K562 (cell line): ENCODE measurements at regions not wholly inside any gene's neighbourhood (a gene's known extent, or its start where the extent isn't known, plus 50 kb on each side); places are given as distances from the start of the nearest gene placed in this dataset.
A peak's percentile ranks its signal among the peaks of the same experiment; 100 is the strongest.

Experiments used
- BMI1 ChIP-seq: fragments of 150-350 bp; IDR thresholded peaks from 2 replicates; pipeline ENCODE4 v1.6.1; 2014; ENCODE audit warnings: low read length
- CC2D1A ChIP-seq: fragments of 450-650 bp; IDR thresholded peaks from 2 replicates; pipeline ENCODE4 v1.6.1; 2017; ENCODE audit warnings: mild to moderate bottlenecking
- CGGBP1 ChIP-seq: fragments of 250-450 bp; sonication (Bioruptor Pico); IDR thresholded peaks from 2 replicates; pipeline ENCODE4 v1.9.0; 2021; ENCODE audit warnings: mild to moderate bottlenecking
- CHD2 ChIP-seq: IDR thresholded peaks from 2 replicates; pipeline ENCODE4 v1.6.1; 2011; ENCODE audit warnings: low read depth, low read length
- DIDO1 ChIP-seq: fragments of 450-650 bp; IDR thresholded peaks from 2 replicates; pipeline ENCODE4 v1.6.1; 2016; ENCODE audit warnings: low read depth, missing biosample characterization, missing genetic modification characterization
- HDAC3 ChIP-seq: fragments of 450-650 bp; IDR thresholded peaks from 2 replicates; pipeline ENCODE4 v1.6.1; 2018; ENCODE audit warnings: borderline replicate concordance, mild to moderate bottlenecking, moderate library complexity; ENCODE audit not compliant: partially characterized antibody
- HDGF ChIP-seq: fragments of 450-650 bp; IDR thresholded peaks from 2 replicates; pipeline ENCODE4 v1.6.1; 2016
- JUN ChIP-seq, 2 experiments: sonication (generic) in 1 of 2; formaldehyde crosslinking in 1 of 2; IDR thresholded peaks; 2 replicates each; pipeline versions ENCODE4 v1.6.1 to v1.8.0; 2012 to 2022; ENCODE audit warnings: borderline replicate concordance in 2 of 2, mild to moderate bottlenecking in 2 of 2, improper control_type of control experiment in 1 of 2, low read depth in 1 of 2, low read length in 1 of 2, missing genetic modification reagents in 1 of 2
- KAT7 ChIP-seq: sonication (generic); formaldehyde crosslinking; IDR thresholded peaks from 2 replicates; pipeline ENCODE4 v1.8.0; 2022; ENCODE audit warnings: missing genetic modification reagents, mild to moderate bottlenecking, borderline replicate concordance
- PHF21A ChIP-seq: fragments of 450-650 bp; IDR thresholded peaks from 2 replicates; pipeline ENCODE4 v1.6.1; 2017; ENCODE audit warnings: low read depth, borderline replicate concordance
- PML ChIP-seq: IDR thresholded peaks from 2 replicates; pipeline ENCODE4 v1.6.1; 2012; ENCODE audit warnings: low read length, inconsistent platforms
- SAFB2 ChIP-seq: fragments of 200-400 bp; formaldehyde crosslinking; IDR thresholded peaks from 2 replicates; pipeline ENCODE4 v1.6.1; 2018; ENCODE audit warnings: borderline replicate concordance, low read length, low read depth, moderate library complexity; ENCODE audit not compliant: severe bottlenecking
- SOX6 ChIP-seq: fragments of 450-650 bp; IDR thresholded peaks from 2 replicates; pipeline ENCODE4 v1.6.1; 2014; ENCODE audit warnings: mild to moderate bottlenecking
- SP1 ChIP-seq: sonication (generic); formaldehyde crosslinking; IDR thresholded peaks from 2 replicates; pipeline ENCODE4 v1.8.1; 2022; ENCODE audit warnings: mild to moderate bottlenecking, missing genetic modification reagents
- XRCC4 ChIP-seq: IDR thresholded peaks from one replicate; pipeline ENCODE4 v1.6.1; 2011; ENCODE audit not compliant: insufficient read depth, insufficient read length; ENCODE audit errors: extremely low read depth
- ZFP36 ChIP-seq: fragments of 150-350 bp; IDR thresholded peaks from 2 replicates; pipeline ENCODE4 v1.6.1; 2018; ENCODE audit warnings: low read length, low read depth; ENCODE audit not compliant: partially characterized antibody
- ZFX ChIP-seq: sonication (generic); formaldehyde crosslinking; IDR thresholded peaks from 2 replicates; pipeline ENCODE4 v1.8.0; 2022; ENCODE audit warnings: mild to moderate bottlenecking, missing genetic modification reagents, moderate library complexity
- ZKSCAN3 ChIP-seq: fragments of 250-450 bp; sonication (Bioruptor Pico); IDR thresholded peaks from 2 replicates; pipeline ENCODE4 v1.4.0; 2020
- ZNF280A ChIP-seq: fragments of 450-650 bp; IDR thresholded peaks from 2 replicates; pipeline ENCODE4 v1.6.1; 2018; ENCODE audit warnings: mild to moderate bottlenecking, low read depth; ENCODE audit not compliant: partially characterized antibody
- TF ChIP-seq, protein P1 (sequence below): sonication (generic); formaldehyde crosslinking; IDR thresholded peaks from 2 replicates; pipeline ENCODE4 v1.8.0; 2023; ENCODE audit warnings: missing genetic modification reagents, mild to moderate bottlenecking, borderline replicate concordance
- TF ChIP-seq, protein P2 (sequence below): fragments of 250-450 bp; sonication (Bioruptor Pico); IDR thresholded peaks from 2 replicates; pipeline ENCODE4 v1.5.0; 2021

- no peak for TF ChIP-seq PHF21A
- TF ChIP-seq CC2D1A, result peak; percentile 67; the same call in 1 of the 2 replicates
- no peak for TF ChIP-seq CHD2
- TF ChIP-seq, protein P1, sequence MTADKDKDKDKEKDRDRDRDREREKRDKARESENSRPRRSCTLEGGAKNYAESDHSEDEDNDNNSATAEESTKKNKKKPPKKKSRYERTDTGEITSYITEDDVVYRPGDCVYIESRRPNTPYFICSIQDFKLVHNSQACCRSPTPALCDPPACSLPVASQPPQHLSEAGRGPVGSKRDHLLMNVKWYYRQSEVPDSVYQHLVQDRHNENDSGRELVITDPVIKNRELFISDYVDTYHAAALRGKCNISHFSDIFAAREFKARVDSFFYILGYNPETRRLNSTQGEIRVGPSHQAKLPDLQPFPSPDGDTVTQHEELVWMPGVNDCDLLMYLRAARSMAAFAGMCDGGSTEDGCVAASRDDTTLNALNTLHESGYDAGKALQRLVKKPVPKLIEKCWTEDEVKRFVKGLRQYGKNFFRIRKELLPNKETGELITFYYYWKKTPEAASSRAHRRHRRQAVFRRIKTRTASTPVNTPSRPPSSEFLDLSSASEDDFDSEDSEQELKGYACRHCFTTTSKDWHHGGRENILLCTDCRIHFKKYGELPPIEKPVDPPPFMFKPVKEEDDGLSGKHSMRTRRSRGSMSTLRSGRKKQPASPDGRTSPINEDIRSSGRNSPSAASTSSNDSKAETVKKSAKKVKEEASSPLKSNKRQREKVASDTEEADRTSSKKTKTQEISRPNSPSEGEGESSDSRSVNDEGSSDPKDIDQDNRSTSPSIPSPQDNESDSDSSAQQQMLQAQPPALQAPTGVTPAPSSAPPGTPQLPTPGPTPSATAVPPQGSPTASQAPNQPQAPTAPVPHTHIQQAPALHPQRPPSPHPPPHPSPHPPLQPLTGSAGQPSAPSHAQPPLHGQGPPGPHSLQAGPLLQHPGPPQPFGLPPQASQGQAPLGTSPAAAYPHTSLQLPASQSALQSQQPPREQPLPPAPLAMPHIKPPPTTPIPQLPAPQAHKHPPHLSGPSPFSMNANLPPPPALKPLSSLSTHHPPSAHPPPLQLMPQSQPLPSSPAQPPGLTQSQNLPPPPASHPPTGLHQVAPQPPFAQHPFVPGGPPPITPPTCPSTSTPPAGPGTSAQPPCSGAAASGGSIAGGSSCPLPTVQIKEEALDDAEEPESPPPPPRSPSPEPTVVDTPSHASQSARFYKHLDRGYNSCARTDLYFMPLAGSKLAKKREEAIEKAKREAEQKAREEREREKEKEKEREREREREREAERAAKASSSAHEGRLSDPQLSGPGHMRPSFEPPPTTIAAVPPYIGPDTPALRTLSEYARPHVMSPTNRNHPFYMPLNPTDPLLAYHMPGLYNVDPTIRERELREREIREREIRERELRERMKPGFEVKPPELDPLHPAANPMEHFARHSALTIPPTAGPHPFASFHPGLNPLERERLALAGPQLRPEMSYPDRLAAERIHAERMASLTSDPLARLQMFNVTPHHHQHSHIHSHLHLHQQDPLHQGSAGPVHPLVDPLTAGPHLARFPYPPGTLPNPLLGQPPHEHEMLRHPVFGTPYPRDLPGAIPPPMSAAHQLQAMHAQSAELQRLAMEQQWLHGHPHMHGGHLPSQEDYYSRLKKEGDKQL (CRISPR knock-in tag), result no peak
- no peak for TF ChIP-seq KAT7 (CRISPR knock-in tag)
- TF ChIP-seq SOX6, result peak; percentile 68
- no peak for TF ChIP-seq ZKSCAN3 (CRISPR knock-in tag)
- TF ChIP-seq SAFB2, result no peak
- no peak for TF ChIP-seq HDAC3
- no peak for TF ChIP-seq BMI1
- no peak for TF ChIP-seq ZFX (CRISPR knock-in tag)
- TF ChIP-seq DIDO1 (tag), result no peak
- no peak for TF ChIP-seq ZNF280A
- no peak for TF ChIP-seq CGGBP1 (CRISPR knock-in tag)
- no peak for TF ChIP-seq JUN (IDR thresholded peaks at IDR 0.05; ENCODE audit: borderline replicate concordance, low read depth, low read length)
- TF ChIP-seq JUN (CRISPR knock-in tag; IDR thresholded peaks at IDR 0.05; ENCODE audit: borderline replicate concordance), result no peak
- TF ChIP-seq, protein P2, sequence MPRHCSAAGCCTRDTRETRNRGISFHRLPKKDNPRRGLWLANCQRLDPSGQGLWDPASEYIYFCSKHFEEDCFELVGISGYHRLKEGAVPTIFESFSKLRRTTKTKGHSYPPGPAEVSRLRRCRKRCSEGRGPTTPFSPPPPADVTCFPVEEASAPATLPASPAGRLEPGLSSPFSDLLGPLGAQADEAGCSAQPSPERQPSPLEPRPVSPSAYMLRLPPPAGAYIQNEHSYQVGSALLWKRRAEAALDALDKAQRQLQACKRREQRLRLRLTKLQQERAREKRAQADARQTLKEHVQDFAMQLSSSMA (CRISPR knock-in tag), result no peak
- TF ChIP-seq SP1 (CRISPR knock-in tag), result no peak
- TF ChIP-seq PML, result peak; percentile 36; the same call in 1 of the 2 replicates
- no peak for TF ChIP-seq ZFP36
- TF ChIP-seq HDGF, result no peak
- TF ChIP-seq XRCC4, result no peak
Observed at GRCh38 chr2:65820454-65820853, 388.1 kb upstream of the SPRED2 start (continued).
